GM06990 (cell line): ENCODE measurements at regions not wholly inside any gene's neighbourhood (a gene's known extent, or its start where the extent isn't known, plus 50 kb on each side); places are given as distances from the start of the nearest gene placed in this dataset.

ENCODE experiments used
- DNase-seq: peaks from one replicate; pipeline ENCODE4 v3.0.0-alpha.2; 2011; ENCODE audit not compliant: insufficient read length; ENCODE audit errors: extremely low read depth
- H3K27me3 ChIP-seq: replicated peaks from 2 replicates; pipeline ENCODE4 v1.6.0; 2011; ENCODE audit warnings: low read length; ENCODE audit not compliant: control insufficient read depth, insufficient read depth
- H3K36me3 ChIP-seq: 2 replicates; pipeline ENCODE4 v1.5.1; 2011; ENCODE audit warnings: low read length; ENCODE audit not compliant: control insufficient read depth, insufficient read depth
- H3K4me3 ChIP-seq: replicated peaks from 2 replicates; pipeline ENCODE4 v1.5.1; 2011; ENCODE audit warnings: low read depth, mild to moderate bottlenecking, control low read depth, low read length
- TF ChIP-seq, protein P1 (sequence below): IDR thresholded peaks from 2 replicates; pipeline ENCODE4 v1.5.1; 2011; ENCODE audit warnings: low read length, control low read depth, mild to moderate bottlenecking, inconsistent platforms; ENCODE audit not compliant: insufficient read depth, poor library complexity, severe bottlenecking

DNA sequence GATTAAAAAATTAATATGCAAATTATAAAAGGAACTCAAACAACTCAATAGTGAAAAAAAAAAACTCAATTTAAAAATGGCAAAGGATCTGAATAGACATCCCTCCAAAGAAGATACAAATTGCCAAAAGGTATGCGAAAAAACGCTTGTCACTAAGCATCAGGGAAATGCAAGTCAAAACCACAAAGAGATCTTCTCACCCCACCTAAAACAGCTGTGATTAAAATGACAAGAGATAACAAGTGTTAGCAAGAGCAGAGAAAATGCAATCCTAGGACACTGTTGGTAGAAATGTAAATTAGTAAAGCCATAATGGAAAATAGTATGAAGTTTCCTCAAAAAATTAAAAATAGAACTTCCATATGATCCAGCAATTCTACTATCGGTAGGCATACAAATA lies 166.3 kb upstream of the ZC3H12C start:
- no peak for DNase-seq
- TF ChIP-seq, protein P1, sequence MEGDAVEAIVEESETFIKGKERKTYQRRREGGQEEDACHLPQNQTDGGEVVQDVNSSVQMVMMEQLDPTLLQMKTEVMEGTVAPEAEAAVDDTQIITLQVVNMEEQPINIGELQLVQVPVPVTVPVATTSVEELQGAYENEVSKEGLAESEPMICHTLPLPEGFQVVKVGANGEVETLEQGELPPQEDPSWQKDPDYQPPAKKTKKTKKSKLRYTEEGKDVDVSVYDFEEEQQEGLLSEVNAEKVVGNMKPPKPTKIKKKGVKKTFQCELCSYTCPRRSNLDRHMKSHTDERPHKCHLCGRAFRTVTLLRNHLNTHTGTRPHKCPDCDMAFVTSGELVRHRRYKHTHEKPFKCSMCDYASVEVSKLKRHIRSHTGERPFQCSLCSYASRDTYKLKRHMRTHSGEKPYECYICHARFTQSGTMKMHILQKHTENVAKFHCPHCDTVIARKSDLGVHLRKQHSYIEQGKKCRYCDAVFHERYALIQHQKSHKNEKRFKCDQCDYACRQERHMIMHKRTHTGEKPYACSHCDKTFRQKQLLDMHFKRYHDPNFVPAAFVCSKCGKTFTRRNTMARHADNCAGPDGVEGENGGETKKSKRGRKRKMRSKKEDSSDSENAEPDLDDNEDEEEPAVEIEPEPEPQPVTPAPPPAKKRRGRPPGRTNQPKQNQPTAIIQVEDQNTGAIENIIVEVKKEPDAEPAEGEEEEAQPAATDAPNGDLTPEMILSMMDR = no peak
- Histone ChIP-seq H3K4me3 (no peak overlapping the region), H3K27me3 (no peaks in the 10 kb centered on the region), H3K36me3 (no peaks in the 10 kb centered on the region)

DNA sequence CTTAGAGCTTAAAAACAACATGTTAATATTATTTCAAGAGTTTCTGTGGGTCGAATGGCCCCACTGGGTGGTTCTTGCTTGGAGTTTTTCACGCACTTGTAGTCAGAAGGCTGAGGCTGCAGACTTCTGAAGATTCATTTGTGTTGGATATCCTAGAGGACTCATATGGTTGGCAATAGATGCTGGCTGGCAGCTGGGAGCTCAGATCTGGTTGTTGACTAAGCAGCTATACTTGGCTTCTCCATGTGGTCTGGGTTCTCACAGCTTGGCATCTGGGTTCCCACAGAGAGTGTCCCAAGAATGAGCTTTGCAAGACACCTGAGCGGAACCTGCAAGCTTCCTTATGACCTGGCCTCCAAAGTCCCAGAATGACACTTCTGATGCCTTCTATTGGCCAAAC lies 163.9 kb upstream of the ZC3H12C start:
- Histone ChIP-seq H3K4me3 (no peak overlapping the region), H3K27me3 (no peaks in the 10 kb centered on the region), H3K36me3 (no peaks in the 10 kb centered on the region)
- TF ChIP-seq, protein P1 = no peak
- no peak for DNase-seq

DNA sequence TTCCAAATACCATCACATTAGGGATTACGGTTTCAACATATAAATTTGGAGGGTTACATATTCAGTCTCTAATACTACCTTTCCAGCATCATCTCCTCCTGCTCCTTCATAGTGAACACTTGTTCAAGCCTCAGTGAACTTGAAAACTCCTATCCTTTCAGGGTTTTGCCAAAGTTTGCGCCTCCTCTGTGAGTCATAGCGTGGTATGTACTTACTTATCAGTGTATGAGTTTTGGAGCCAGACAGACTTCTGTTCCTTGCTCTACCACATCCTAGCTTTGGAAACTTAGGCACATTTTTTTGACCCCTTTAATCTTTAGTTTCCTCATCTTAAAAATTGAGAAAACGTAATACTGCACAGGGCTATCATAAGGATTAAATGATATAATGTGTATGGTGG lies 160.1 kb upstream of the ZC3H12C start:
- TF ChIP-seq, protein P1 = no peak
- H3K4me3 ChIP-seq = no peak overlapping the region
- H3K36me3 ChIP-seq = no peaks in the 10 kb centered on the region
- no peaks in the 10 kb centered on the region for H3K27me3 ChIP-seq
- DNase-seq = no peak

DNA sequence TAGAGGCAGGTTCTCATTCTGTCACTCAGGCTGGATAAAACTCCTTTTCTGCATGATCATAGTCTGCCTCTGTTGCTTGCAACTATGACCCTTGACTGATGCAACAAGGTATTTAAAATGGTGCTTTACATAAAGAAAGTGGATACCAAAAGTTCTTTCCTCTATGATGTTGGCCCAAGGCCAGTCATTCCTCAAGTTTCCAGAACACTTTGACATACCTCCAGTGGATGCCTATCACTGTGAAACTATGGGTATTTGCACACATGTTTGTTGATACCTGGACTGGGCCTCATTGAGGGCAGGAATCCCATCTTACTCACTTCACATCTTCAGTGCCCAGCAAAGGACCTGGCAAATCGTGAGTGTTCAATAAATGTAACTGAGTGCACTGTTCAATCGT lies 159.0 kb upstream of the ZC3H12C start:
- no peaks in the 10 kb centered on the region for H3K27me3 ChIP-seq
- TF ChIP-seq, protein P1 = no peak
- H3K4me3 ChIP-seq = no peak overlapping the region
- no peaks in the 10 kb centered on the region for H3K36me3 ChIP-seq
- no peak for DNase-seq

DNA sequence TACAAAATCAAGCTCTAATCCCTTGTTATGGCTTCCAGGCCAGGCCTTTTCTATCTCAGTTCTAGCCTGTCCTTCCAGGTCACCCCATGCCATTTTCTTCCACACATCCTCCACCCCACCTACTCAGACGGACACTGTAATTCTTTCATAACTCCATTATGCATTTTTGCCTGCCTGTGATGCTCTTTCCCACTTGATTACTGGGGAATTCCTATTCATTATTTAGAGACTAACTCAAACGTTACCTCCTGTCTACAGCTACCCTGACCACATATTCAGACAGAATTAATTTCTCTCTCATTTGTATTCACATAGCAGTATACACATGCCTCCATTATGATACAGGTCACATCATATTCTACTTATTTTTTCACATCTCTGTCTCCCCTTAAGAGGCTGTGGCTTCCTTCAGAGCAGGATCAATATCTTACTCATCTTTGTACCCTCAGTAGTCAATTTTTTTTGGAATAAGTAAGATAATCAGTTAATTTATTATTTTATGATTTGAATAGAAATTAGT lies 156.5 kb upstream of the ZC3H12C start:
- DNase-seq = no peak
- Histone ChIP-seq H3K36me3 (no peaks in the 10 kb centered on the region), H3K27me3 (no peaks in the 10 kb centered on the region)

More for the DNA sequence above, 156.5 kb upstream of the ZC3H12C start:
- TF ChIP-seq, protein P1 = no peak
- H3K4me3 ChIP-seq = no peak overlapping the region
